K562 (cell line): ENCODE measurements at regions not wholly inside any gene's neighbourhood (a gene's known extent, or its start where the extent isn't known, plus 50 kb on each side); places are given as distances from the start of the nearest gene placed in this dataset.
A peak's percentile ranks its signal among the peaks of the same experiment; 100 is the strongest.

Source experiments
- ARHGAP35 ChIP-seq: fragments of 450-650 bp; IDR thresholded peaks from 2 replicates; pipeline ENCODE4 v1.6.1; 2018; ENCODE audit not compliant: partially characterized antibody
- CEBPB ChIP-seq: fragments of 450-650 bp; IDR thresholded peaks from 2 replicates; pipeline ENCODE4 v1.6.1; 2016; ENCODE audit warnings: missing genetic modification characterization, missing compliant biosample characterization
- DNMT1 ChIP-seq: fragments of 450-650 bp; IDR thresholded peaks from 2 replicates; pipeline ENCODE4 v1.6.1; 2016; ENCODE audit warnings: antibody characterized with exemption, mild to moderate bottlenecking
- EZH2 ChIP-seq: IDR thresholded peaks from 2 replicates; pipeline ENCODE4 v1.6.1; 2012; ENCODE audit warnings: low read depth, mild to moderate bottlenecking, inconsistent platforms, low read length, borderline replicate concordance
- GABPB2 ChIP-seq: fragments of 250-450 bp; sonication (Bioruptor Pico); conservative IDR thresholded peaks from 2 replicates; pipeline ENCODE4 v1.5.1; 2021; ENCODE audit warnings: mild to moderate bottlenecking
- HDGF ChIP-seq: fragments of 450-650 bp; IDR thresholded peaks from 2 replicates; pipeline ENCODE4 v1.6.1; 2016
- TF ChIP-seq, protein P1 (sequence below): fragments of 450-650 bp; IDR thresholded peaks from 2 replicates; pipeline ENCODE4 v1.6.1; 2018; ENCODE audit warnings: mild to moderate bottlenecking, low read depth; ENCODE audit not compliant: partially characterized antibody
- TF ChIP-seq, protein P2 (sequence below): fragments of 450-650 bp; formaldehyde crosslinking; IDR thresholded peaks from 2 replicates; pipeline ENCODE4 v1.4.0; 2020; ENCODE audit warnings: mild to moderate bottlenecking, mixed read lengths
- TF ChIP-seq, protein P3 (sequence below): fragments of 450-650 bp; IDR thresholded peaks from 2 replicates; pipeline ENCODE4 v1.6.1; 2016; ENCODE audit warnings: low read depth

DNA sequence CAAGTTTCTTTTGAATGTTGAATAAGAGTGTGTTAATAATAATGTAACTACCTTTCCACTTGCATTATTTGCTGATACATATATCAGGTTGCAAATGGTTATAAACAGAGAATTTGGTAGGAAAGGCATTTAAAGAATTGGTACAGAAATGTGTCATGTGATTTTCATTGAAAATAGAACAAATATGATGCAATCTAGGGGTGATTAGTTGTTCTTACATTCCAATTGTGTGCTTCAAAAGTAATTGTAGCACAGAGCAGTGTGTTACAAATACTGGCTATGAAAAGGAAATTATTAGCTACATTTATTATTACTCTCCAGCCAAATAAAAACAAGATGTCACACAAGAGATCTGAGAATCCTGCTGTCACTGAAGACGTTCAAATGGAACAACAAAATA lies 61.8 kb upstream of the PRDM9 start (continued):
- 0 out of 2 replicates have a peak, but pooled peaks have one; percentile 29 for TF ChIP-seq CEBPB (tag)
- TF ChIP-seq GABPB2 (CRISPR knock-in tag), result no peak
- no peak for TF ChIP-seq DNMT1
- no peak for TF ChIP-seq ARHGAP35
- TF ChIP-seq, protein P1, sequence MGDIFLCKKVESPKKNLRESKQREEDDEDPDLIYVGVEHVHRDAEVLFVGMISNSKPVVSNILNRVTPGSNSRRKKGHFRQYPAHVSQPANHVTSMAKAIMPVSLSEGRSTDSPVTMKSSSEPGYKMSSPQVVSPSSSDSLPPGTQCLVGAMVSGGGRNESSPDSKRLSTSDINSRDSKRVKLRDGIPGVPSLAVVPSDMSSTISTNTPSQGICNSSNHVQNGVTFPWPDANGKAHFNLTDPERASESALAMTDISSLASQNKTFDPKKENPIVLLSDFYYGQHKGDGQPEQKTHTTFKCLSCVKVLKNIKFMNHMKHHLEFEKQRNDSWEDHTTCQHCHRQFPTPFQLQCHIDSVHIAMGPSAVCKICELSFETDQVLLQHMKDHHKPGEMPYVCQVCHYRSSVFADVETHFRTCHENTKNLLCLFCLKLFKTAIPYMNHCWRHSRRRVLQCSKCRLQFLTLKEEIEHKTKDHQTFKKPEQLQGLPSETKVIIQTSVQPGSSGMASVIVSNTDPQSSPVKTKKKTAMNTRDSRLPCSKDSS, result no peak
- TF ChIP-seq, protein P2, sequence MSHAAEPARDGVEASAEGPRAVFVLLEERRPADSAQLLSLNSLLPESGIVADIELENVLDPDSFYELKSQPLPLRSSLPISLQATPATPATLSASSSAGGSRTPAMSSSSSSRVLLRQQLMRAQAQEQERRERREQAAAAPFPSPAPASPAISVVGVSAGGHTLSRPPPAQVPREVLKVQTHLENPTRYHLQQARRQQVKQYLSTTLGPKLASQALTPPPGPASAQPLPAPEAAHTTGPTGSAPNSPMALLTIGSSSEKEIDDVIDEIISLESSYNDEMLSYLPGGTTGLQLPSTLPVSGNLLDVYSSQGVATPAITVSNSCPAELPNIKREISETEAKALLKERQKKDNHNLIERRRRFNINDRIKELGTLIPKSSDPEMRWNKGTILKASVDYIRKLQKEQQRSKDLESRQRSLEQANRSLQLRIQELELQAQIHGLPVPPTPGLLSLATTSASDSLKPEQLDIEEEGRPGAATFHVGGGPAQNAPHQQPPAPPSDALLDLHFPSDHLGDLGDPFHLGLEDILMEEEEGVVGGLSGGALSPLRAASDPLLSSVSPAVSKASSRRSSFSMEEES (CRISPR knock-in tag), result peak; percentile 36; the same call in 1 of the 2 replicates
- TF ChIP-seq EZH2, result no peak
- TF ChIP-seq, protein P3, sequence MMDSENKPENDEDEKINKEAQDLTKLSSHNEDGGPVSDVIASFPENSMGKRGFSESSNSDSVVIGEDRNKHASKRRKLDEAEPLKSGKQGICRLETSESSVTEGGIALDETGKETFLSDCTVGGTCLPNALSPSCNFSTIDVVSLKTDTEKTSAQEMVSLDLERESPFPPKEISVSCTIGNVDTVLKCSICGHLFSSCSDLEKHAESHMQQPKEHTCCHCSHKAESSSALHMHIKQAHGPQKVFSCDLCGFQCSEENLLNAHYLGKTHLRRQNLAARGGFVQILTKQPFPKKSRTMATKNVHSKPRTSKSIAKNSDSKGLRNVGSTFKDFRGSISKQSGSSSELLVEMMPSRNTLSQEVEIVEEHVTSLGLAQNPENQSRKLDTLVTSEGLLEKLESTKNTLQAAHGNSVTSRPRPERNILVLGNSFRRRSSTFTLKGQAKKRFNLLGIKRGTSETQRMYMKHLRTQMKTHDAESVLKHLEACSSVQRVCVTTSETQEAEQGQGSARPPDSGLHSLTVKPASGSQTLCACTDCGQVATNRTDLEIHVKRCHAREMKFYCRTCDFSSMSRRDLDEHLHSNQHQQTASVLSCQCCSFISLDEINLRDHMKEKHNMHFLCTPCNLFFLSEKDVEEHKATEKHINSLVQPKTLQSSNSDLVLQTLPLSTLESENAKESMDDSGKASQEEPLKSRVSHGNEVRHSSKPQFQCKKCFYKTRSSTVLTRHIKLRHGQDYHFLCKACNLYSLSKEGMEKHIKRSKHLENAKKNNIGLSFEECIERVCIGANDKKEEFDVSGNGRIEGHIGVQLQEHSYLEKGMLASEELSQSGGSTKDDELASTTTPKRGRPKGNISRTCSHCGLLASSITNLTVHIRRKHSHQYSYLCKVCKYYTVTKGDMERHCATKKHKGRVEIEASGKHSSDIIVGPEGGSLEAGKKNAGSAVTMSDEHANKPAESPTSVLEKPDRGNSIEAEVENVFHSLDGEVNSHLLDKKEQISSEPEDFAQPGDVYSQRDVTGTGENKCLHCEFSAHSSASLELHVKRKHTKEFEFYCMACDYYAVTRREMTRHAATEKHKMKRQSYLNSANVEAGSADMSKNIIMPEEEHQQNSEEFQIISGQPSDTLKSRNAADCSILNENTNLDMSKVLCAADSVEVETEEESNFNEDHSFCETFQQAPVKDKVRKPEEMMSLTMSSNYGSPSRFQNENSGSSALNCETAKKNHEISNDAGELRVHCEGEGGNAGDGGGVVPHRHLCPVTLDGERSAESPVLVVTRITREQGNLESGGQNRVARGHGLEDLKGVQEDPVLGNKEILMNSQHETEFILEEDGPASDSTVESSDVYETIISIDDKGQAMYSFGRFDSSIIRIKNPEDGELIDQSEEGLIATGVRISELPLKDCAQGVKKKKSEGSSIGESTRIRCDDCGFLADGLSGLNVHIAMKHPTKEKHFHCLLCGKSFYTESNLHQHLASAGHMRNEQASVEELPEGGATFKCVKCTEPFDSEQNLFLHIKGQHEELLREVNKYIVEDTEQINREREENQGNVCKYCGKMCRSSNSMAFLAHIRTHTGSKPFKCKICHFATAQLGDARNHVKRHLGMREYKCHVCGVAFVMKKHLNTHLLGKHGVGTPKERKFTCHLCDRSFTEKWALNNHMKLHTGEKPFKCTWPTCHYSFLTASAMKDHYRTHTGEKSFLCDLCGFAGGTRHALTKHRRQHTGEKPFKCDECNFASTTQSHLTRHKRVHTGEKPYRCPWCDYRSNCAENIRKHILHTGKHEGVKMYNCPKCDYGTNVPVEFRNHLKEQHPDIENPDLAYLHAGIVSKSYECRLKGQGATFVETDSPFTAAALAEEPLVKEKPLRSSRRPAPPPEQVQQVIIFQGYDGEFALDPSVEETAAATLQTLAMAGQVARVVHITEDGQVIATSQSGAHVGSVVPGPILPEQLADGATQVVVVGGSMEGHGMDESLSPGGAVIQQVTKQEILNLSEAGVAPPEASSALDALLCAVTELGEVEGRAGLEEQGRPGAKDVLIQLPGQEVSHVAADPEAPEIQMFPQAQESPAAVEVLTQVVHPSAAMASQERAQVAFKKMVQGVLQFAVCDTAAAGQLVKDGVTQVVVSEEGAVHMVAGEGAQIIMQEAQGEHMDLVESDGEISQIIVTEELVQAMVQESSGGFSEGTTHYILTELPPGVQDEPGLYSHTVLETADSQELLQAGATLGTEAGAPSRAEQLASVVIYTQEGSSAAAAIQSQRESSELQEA, result no peak
- no peak for TF ChIP-seq HDGF
- TF ChIP-seq, all 486 proteins: peak for 3
